ENCODE measurements at regions not wholly inside any gene's neighbourhood (a gene's known extent, or its start where the extent isn't known, plus 50 kb on each side); places are given as distances from the start of the nearest gene placed in this dataset.

DNA sequence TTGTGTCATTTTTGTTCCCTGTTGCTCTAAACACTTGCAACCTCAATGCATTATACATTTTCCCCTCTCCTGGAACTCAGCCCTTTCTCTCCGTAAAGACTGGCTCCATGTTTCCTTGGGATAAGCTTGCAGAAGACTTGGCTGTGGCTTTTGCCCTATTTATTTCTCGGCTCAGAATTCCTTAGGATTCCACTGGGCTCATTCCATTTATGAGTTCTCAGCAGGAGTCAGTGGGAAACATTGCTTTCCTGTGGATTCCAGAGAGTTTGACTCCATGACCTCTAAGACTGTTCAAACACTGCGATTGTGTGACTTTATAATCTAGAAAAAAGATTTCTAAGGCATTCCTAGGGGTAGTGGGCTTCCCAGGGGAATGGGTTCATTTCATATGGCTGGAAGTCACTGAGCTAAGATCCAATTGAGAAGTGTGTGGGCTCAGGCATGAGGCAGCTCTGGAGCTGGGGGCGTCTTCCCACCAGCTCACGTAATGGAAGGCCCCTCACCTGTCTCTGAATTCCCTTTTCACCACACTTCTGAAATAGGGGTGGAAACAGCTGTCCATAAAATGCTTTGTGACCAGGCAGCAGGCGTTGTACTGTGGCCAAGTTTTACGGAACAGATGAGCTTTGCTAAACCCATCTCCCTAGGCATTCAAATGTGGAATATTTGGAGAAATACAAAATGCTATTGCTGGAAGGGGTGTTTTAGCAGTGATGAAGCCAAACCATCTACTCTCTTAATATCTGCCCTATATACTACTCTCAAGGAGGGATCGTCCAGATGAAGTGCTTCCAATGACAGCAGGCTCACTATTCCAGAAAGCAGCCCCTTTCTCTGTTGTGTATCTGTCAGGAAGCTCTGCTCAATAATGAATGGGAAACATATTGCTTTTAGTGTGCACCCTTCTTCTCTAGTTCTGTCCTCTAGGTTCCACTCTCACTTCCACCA lies 91.8 kb upstream of the BCL6 start:
- TF ChIP-seq, protein P1, sequence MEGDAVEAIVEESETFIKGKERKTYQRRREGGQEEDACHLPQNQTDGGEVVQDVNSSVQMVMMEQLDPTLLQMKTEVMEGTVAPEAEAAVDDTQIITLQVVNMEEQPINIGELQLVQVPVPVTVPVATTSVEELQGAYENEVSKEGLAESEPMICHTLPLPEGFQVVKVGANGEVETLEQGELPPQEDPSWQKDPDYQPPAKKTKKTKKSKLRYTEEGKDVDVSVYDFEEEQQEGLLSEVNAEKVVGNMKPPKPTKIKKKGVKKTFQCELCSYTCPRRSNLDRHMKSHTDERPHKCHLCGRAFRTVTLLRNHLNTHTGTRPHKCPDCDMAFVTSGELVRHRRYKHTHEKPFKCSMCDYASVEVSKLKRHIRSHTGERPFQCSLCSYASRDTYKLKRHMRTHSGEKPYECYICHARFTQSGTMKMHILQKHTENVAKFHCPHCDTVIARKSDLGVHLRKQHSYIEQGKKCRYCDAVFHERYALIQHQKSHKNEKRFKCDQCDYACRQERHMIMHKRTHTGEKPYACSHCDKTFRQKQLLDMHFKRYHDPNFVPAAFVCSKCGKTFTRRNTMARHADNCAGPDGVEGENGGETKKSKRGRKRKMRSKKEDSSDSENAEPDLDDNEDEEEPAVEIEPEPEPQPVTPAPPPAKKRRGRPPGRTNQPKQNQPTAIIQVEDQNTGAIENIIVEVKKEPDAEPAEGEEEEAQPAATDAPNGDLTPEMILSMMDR (IDR thresholded peaks at IDR 0.05) = no peak
- TF ChIP-seq POLR2A (IDR thresholded peaks at IDR 0.05) = no peak

Measured in Peyer's patch (tissue), 4 donors.